WERI-Rb-1 (cell line): ENCODE measurements at regions not wholly inside any gene's neighbourhood (a gene's known extent, or its start where the extent isn't known, plus 50 kb on each side); places are given as distances from the start of the nearest gene placed in this dataset.

Experiments used
- DNase-seq: peaks from one replicate; pipeline ENCODE4 v3.0.0-alpha.2; 2020
- H3K27ac ChIP-seq: fragments of 250-450 bp; sonication (Bioruptor Pico); 2 replicates; pipeline ENCODE4 v1.5.1; 2020; ENCODE audit warnings: mild to moderate bottlenecking, moderate library complexity
- H3K27me3 ChIP-seq: fragments of 250-450 bp; sonication (Bioruptor Pico); 2 replicates; pipeline ENCODE4 v1.5.1; 2021; ENCODE audit warnings: mild to moderate bottlenecking, low read depth, moderate library complexity; ENCODE audit not compliant: insufficient read depth, severe bottlenecking
- H3K36me3 ChIP-seq: fragments of 250-450 bp; sonication (Bioruptor Pico); 2 replicates; pipeline ENCODE4 v1.5.1; 2020; ENCODE audit warnings: mild to moderate bottlenecking, moderate library complexity
- H3K4me3 ChIP-seq: 2 replicates; pipeline ENCODE4 v1.5.1; 2011; ENCODE audit warnings: low read depth, mild to moderate bottlenecking, control low read depth, low read length
- H3K9me3 ChIP-seq: fragments of 250-450 bp; sonication (Bioruptor Pico); 2 replicates; pipeline ENCODE4 v1.5.1; 2021; ENCODE audit warnings: mild to moderate bottlenecking, moderate library complexity; ENCODE audit not compliant: severe bottlenecking
- CTCF ChIP-seq: IDR thresholded peaks from 2 replicates; pipeline ENCODE4 v1.5.1; 2011; ENCODE audit warnings: low read depth, mild to moderate bottlenecking, control low read depth, inconsistent platforms, low read length

- no peak overlapping the region for H3K27ac ChIP-seq
- no peak for TF ChIP-seq CTCF
- no peaks in the 10 kb centered on the region for H3K36me3 ChIP-seq
- H3K9me3 ChIP-seq: peaks cover 7% of the 10 kb centered on the region
- no peak overlapping the region for H3K4me3 ChIP-seq
- no peaks in the 10 kb centered on the region for H3K27me3 ChIP-seq
- DNase-seq: no peak
Measured at GRCh38 chr4:159823743-159824142, 720.9 kb downstream of the RAPGEF2 start.

GRCh38 chr4:159828687-159829086 lies 725.8 kb downstream of the RAPGEF2 start:
- H3K9me3 ChIP-seq: no peaks in the 10 kb centered on the region
- no peak overlapping the region for H3K27ac ChIP-seq
- no peak for TF ChIP-seq CTCF

GRCh38 chr4:159829184-159829583 lies 726.3 kb downstream of the RAPGEF2 start:
- Histone ChIP-seq H3K36me3 (no peaks in the 10 kb centered on the region), H3K27me3 (no peaks in the 10 kb centered on the region), H3K9me3 (no peaks in the 10 kb centered on the region), H3K27ac (no peak overlapping the region), H3K4me3 (no peak overlapping the region)
- DNase-seq: no peak
- TF ChIP-seq CTCF: no peak

More at GRCh38 chr4:159828687-159829086, 725.8 kb downstream of the RAPGEF2 start:
- Histone ChIP-seq H3K36me3 (no peaks in the 10 kb centered on the region), H3K27me3 (no peaks in the 10 kb centered on the region), H3K4me3 (no peak overlapping the region)
- DNase-seq: no peak

- Histone ChIP-seq H3K9me3 (no peaks in the 10 kb centered on the region), H3K36me3 (no peaks in the 10 kb centered on the region), H3K27ac (no peak overlapping the region), H3K4me3 (no peak overlapping the region), H3K27me3 (no peaks in the 10 kb centered on the region)
- DNase-seq: no peak
- no peak for TF ChIP-seq CTCF
Measured at GRCh38 chr4:159837071-159837470, 734.2 kb downstream of the RAPGEF2 start.

GRCh38 chr4:159855731-159856130 lies 752.9 kb downstream of the RAPGEF2 start:
- H3K27me3 ChIP-seq: no peaks in the 10 kb centered on the region
- no peak for TF ChIP-seq CTCF
- H3K4me3 ChIP-seq: no peak overlapping the region
- H3K27ac ChIP-seq: peak overlapping the region; percentile 19
- no peaks in the 10 kb centered on the region for H3K36me3 ChIP-seq
- peaks cover 2% of the 10 kb centered on the region for H3K9me3 ChIP-seq
- DNase-seq: peak; percentile 81

- TF ChIP-seq CTCF: no peak
- no peaks in the 10 kb centered on the region for H3K36me3 ChIP-seq
- no peak for DNase-seq
Measured at GRCh38 chr4:159856451-159856850, 753.6 kb downstream of the RAPGEF2 start.

More at GRCh38 chr4:159856451-159856850, 753.6 kb downstream of the RAPGEF2 start:
- Histone ChIP-seq H3K27ac (no peak overlapping the region), H3K9me3 (peaks cover 2% of the 10 kb centered on the region), H3K27me3 (no peaks in the 10 kb centered on the region), H3K4me3 (no peak overlapping the region)
